NCI-H2227 (cell line): ENCODE measurements at regions not wholly inside any gene's neighbourhood (a gene's known extent, or its start where the extent isn't known, plus 50 kb on each side); places are given as distances from the start of the nearest gene placed in this dataset.
"Not testable (repeated sequence)": the region's sequence is repeated elsewhere in the genome, so short reads cannot be mapped to it uniquely, and the experiment has no call there.

Experiments used
- DNase-seq: peaks from one replicate; lab custom pipeline; 2025; ENCODE audit not compliant: unreplicated experiment; lab: John Stamatoyannopoulos, UW

GRCh38 chr15:46892621-46893160, 824.6 kb upstream of the SEMA6D start:
- DNase-seq = no peak

DNA sequence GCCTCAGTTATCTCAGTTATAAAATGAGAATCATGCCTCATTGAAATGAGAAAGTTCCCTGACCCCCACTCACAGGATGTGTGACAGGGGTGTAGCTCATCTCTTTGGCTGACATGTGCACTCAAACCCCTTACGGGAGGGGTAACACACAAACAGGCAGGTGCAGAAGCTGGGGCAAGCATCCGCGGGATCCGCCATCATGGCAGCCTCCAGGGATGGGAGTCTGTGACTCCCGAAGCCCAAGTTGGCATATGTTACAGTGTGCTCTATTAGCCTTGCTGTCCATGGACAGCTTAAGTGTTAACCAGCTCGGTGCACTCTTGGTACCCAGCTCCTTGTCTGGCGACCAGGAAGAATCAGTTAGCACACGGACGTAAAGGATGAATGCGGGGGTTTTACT, 822.7 kb upstream of the SEMA6D start:
- no peak for DNase-seq

GRCh38 chr15:46897266-46897665, 820.0 kb upstream of the SEMA6D start:
- no peak for DNase-seq

- DNase-seq = no peak
These were observed 816.3 kb upstream of the SEMA6D start for GRCh38 chr15:46901001-46901400.

GRCh38 chr15:46917721-46918252, 799.5 kb upstream of the SEMA6D start:
- no peak for DNase-seq

GRCh38 chr15:46918462-46919140, 798.7 kb upstream of the SEMA6D start:
- no peak for DNase-seq

- no peak for DNase-seq
These were observed 795.4 kb upstream of the SEMA6D start for GRCh38 chr15:46921891-46922290.

GRCh38 chr15:46930426-46930825, 786.9 kb upstream of the SEMA6D start:
- DNase-seq = no peak

- DNase-seq = no peak
These were observed 784.0 kb upstream of the SEMA6D start for GRCh38 chr15:46933332-46933731.

DNA sequence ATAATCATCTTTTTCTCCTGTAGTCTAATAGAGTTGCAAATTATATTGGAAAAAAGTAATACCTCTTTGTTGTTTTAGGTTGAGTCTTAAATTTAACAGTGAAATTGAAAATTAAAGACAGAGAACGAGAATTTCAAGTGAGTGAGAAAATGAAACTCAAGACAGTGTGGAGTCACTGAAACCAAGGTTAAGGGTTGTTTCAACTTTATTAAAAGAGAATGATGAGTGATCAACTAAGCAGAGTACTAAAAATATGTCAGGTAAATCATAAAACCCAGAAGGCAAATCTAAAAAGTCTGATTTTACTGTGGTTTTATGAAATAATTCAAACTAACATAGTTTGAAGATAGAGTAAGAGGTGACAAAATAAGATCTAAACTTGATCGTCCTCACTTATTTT, 782.5 kb upstream of the SEMA6D start:
- no peak for DNase-seq

DNA sequence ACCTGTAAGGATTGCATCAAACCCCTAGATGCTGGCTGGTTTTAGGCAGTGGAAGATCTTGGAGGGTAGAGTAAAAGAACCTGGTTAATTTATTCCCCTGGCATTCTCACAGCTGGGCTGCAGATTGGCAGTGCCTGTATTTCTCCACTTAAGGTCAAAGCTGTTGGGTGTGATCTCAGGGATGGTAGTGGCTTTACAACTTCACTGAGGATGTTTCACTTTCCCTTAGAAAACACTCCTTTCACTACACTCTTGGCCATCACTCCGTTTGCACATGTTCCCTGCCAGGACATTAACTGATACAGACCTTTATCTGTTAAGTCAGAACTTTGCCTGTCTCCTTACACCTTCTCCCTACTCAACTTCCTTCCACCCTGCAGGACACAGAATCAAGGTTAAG, 779.1 kb upstream of the SEMA6D start:
- no peak for DNase-seq

DNA sequence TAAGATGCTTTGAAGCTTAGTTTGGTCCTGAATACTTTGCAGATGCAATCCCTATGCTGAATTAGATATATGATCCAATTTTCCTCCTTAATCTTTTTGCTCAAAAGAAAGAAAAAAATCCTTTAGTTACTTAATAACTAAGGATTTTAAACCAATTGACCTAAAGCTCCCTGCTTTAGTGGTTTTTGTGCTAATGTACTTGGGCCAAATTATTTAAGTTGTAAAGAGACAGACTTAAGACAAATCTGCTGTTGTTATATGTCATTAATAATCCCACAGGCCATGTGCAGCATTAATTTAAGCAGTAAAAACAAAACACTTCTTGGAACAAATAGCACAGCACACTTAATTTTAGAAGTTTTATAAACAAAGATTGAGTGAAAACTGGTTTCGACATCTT, 776.1 kb upstream of the SEMA6D start:
- no peak for DNase-seq

DNA sequence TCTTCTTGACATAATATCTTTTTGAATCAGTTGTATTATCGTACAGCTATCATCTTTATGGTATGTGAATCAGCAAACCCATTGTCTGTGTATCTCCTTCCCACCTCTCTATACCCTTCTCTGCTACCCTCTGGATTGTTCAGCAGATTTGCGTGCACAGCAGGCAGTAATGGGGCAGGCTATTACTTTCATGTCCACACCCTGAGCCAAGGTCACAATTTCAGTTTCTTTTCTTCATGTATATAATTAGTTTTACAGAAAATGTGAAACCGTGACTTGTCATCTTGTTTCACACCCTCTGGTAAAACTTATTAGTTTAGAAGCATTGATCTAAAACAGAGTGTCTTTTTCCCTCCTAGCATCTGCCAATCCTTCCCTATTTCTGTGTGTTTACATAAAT, 770.4 kb upstream of the SEMA6D start:
- DNase-seq = no peak

GRCh38 chr15:46955576-46955975, 761.7 kb upstream of the SEMA6D start:
- no peak for DNase-seq

GRCh38 chr15:46956456-46956855, 760.8 kb upstream of the SEMA6D start:
- no peak for DNase-seq

DNA sequence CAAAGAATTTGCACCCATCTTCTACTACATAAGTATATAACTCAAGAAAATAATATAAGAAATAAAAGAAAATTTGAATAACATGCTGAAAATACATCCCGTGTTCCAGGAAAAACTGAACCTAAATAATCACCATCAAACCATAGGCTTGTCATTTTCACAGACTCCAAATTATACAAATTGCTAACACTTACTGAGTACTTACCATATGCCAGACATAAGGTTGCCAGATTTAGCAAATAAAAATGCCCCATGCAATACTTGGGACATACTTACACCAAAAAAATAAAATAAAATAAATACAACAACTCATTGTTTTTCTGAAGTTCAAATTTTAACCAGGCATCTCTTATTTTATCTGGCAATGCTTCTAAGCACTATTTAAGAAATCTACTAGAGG, 760.4 kb upstream of the SEMA6D start:
- DNase-seq = no peak

DNA sequence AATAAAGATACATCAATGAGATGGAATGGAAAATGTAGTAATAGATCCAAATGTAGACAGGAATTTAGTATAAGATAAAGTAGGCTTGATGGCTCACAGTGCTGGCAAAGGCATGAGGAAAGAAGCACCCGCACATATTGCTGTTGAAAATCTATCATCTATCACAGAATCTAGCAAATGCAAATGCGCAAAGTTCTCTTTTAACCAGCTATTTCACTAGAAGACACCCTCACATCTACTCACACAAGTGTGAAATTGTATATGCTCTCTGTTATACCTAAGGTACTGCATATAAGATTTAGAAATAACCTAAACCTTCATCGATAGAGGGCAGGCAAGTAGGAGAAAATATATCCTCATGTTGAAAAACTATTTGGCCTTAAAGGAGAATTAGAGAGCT, 756.7 kb upstream of the SEMA6D start:
- no peak for DNase-seq

- no peak for DNase-seq
These were observed 755.5 kb upstream of the SEMA6D start for GRCh38 chr15:46961795-46962194.

- DNase-seq = not testable (repeated sequence)
These were observed 729.2 kb upstream of the SEMA6D start for GRCh38 chr15:46988055-46988454.

DNA sequence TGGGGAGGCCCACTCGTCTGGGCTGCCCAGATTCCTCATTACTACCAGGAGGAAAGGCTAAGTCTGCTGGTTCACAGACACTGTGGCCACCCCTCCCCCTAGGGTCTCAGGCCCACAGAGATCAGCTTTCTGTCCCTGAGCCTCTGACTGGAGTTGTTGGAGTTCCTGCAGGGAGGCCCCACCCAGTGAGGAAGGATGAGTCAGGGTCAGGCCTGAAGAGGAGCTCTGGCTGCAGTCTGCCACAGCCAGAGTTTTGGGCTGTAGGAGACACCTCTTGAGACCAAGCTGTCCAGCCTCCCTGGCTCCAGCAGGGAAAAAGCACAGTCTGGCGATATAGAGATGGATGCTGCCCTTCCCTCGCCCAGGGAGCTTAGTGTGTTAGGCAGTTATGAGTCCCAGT, 720.9 kb upstream of the SEMA6D start:
- no peak for DNase-seq

DNA sequence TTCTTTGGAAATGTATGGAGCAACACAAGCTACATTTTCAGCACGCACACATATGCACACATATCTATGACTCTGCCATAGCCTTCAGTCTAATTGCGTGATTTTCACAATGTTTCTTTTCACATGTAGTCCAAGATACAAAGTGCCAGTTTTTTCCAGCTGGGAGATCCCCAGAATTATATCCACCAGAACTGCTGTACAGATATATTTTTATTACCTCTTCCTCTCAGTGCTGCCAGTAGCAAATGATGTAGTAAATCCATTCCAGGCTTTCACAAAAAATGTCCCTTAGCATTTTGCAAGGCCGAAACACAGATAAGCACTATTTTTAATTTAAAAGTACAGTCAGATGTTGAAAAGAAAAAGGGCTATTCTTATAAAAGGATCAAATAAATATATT, 719.8 kb upstream of the SEMA6D start:
- DNase-seq = no peak

DNA sequence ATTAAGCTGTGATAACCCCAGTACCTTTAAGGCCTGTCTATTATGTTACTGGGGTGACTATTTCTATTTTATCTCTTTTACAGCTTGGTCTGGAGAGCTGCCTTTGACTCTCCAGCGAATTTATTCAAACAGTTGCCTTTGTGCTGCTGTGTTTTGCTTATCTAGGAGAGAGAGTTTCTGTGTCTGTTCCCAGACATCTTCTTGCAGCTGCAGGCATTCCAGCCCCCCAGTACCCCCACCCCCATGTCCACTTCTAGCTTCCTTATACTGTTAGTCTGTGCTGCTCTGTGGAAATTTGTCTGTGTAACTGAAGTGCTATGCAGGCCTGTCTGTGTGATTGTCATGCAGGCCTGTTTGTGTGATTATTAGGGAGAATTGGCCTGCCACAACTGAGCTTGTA, 713.7 kb upstream of the SEMA6D start:
- DNase-seq = no peak

GRCh38 chr15:47013446-47013845, 703.9 kb upstream of the SEMA6D start:
- no peak for DNase-seq
